Smooth muscle cell (in vitro differentiated cells): ENCODE measurements at regions not wholly inside any gene's neighbourhood (a gene's known extent, or its start where the extent isn't known, plus 50 kb on each side); places are given as distances from the start of the nearest gene placed in this dataset.

Source experiments
- DNase-seq: peaks from one replicate; lab custom pipeline; 2025; ENCODE audit not compliant: unreplicated experiment; lab: John Stamatoyannopoulos, UW
- H2AFZ ChIP-seq: fragments of 200-600 bp; sonication (generic); 2 replicates; pipeline ENCODE4 v1.6.0; 2016; ENCODE audit warnings: antibody characterized with exemption, low read depth, mild to moderate bottlenecking
- H3F3A ChIP-seq: fragments of 200-600 bp; sonication (generic); 2 replicates; pipeline ENCODE4 v1.6.0; 2017; ENCODE audit warnings: antibody characterized with exemption, low read depth
- H3K27ac ChIP-seq: fragments of 200-600 bp; sonication (generic); 2 replicates; pipeline ENCODE4 v1.5.1; 2016; ENCODE audit warnings: low read depth, mild to moderate bottlenecking
- H3K27me3 ChIP-seq: fragments of 200-600 bp; sonication (generic); 2 replicates; pipeline ENCODE4 v1.6.1; 2016; ENCODE audit warnings: low read depth, mild to moderate bottlenecking
- H3K36me3 ChIP-seq: fragments of 200-600 bp; sonication (generic); 2 replicates; pipeline ENCODE4 v1.5.1; 2016; ENCODE audit warnings: low read depth
- H3K4me1 ChIP-seq: fragments of 200-600 bp; sonication (generic); 2 replicates; pipeline ENCODE4 v1.5.1; 2016; ENCODE audit warnings: low read depth
- H3K4me2 ChIP-seq: fragments of 200-600 bp; sonication (generic); 2 replicates; pipeline ENCODE4 v1.6.0; 2016; ENCODE audit warnings: mild to moderate bottlenecking
- H3K4me3 ChIP-seq: fragments of 200-600 bp; sonication (generic); 2 replicates; pipeline ENCODE4 v1.5.1; 2016; ENCODE audit warnings: mild to moderate bottlenecking
- H3K79me2 ChIP-seq: fragments of 200-600 bp; sonication (generic); 2 replicates; pipeline ENCODE4 v1.6.0; 2016; ENCODE audit warnings: low read depth, mild to moderate bottlenecking
- H3K9ac ChIP-seq: fragments of 200-600 bp; sonication (generic); 2 replicates; pipeline ENCODE4 v1.6.0; 2016; ENCODE audit warnings: low read depth
- H3K9me3 ChIP-seq: fragments of 200-600 bp; sonication (generic); replicated peaks from 2 replicates; pipeline ENCODE4 v1.5.1; 2016; ENCODE audit warnings: low read depth
- H4K20me1 ChIP-seq: fragments of 200-600 bp; sonication (generic); 2 replicates; pipeline ENCODE4 v1.6.0; 2016; ENCODE audit warnings: low read depth
- CTCF ChIP-seq: fragments of 200-600 bp; sonication (generic); IDR thresholded peaks from 2 replicates; pipeline ENCODE4 v1.5.1; 2017; ENCODE audit warnings: borderline replicate concordance, mild to moderate bottlenecking, antibody characterized with exemption; ENCODE audit not compliant: insufficient read depth, poor library complexity, severe bottlenecking
- WGBS: methylation state at CpG from one replicate; pipeline ENCODE4 v1.1.7; 2016; ENCODE audit warnings: low lambda C conversion rate; 5-methylcytosine and 5-hydroxymethylcytosine counted together

- no peak for DNase-seq
- 86% methylated on average over 34 of the region's 34 CpGs for WGBS
These were observed 293.3 kb upstream of the SHH start for GRCh38 chr7:156105337-156106106.

DNA sequence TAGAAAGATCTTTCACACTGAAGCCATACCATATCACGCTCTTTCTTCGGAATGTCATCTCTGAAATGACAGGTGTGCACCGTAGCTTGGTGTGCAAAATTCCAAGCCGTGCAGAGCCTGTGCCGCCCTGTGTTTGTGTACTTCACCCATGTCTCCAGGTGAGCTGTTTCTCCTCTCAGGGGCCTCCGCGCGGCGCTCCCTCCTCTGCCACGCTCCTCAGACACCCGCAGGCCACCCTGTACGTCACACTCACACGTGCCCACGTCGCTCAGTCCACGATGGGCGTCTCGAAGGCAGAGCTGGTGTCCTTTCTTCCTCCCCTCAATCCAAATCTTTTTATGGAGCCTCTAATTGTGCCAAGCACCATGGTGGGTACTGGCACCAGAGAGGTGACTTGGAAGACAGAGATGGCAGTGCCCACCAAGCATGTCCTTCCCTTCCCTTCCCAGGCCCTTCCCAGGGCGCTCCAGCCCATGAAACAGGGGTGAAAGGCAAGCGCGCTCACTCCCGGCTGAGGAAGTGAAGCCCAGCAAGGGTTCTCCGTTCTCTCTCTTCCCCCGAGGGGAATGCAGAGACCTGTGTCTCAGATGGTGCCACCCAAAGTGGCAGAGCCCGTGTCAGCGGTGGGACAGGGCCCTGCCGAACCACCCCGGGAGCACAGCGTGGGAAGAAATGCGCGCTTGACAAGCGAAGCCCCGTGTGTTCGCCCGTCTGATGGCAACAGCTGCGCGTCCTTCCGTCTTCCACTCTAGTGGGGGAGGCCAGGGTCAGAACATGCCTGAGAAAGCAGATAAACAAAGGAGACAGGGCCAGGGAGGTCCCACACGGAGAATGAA lies 292.5 kb upstream of the SHH start:
- no peaks in the 10 kb centered on the region for H3K9me3 ChIP-seq
- 95% methylated on average over 38 of the region's 39 CpGs for WGBS

More at GRCh38 chr7:156105337-156106106, 293.3 kb upstream of the SHH start:
- TF ChIP-seq CTCF, result no peak
- no peaks in the 10 kb centered on the region for H3K36me3 ChIP-seq
- H3K9me3 ChIP-seq, result no peaks in the 10 kb centered on the region
- no peaks in the 10 kb centered on the region for H3K27me3 ChIP-seq
- no peaks in the 10 kb centered on the region for H4K20me1 ChIP-seq
- no peaks in the 10 kb centered on the region for H3F3A ChIP-seq
- no peak overlapping the region for H3K4me3 ChIP-seq
- H3K79me2 ChIP-seq, result no peaks in the 10 kb centered on the region
- H3K4me1 ChIP-seq, result no peaks in the 10 kb centered on the region
- H3K4me2 ChIP-seq, result no peak overlapping the region
- no peak overlapping the region for H3K27ac ChIP-seq
- H2AFZ ChIP-seq, result no peak overlapping the region
- H3K9ac ChIP-seq, result no peak overlapping the region

GRCh38 chr7:156102267-156102666 lies 290.0 kb upstream of the SHH start:
- no peak for TF ChIP-seq CTCF
- no peak overlapping the region for H2AFZ ChIP-seq
- H3K79me2 ChIP-seq, result no peaks in the 10 kb centered on the region
- DNase-seq, result no peak
- no peak overlapping the region for H3K4me2 ChIP-seq
- H3K27me3 ChIP-seq, result no peaks in the 10 kb centered on the region
- no peaks in the 10 kb centered on the region for H3K36me3 ChIP-seq
- 76% methylated on average over 1 of the region's 1 CpG for WGBS
- H4K20me1 ChIP-seq, result no peaks in the 10 kb centered on the region
- H3K4me1 ChIP-seq, result no peaks in the 10 kb centered on the region
- no peaks in the 10 kb centered on the region for H3F3A ChIP-seq
- H3K27ac ChIP-seq, result no peak overlapping the region
- H3K9me3 ChIP-seq, result no peaks in the 10 kb centered on the region
- H3K9ac ChIP-seq, result no peak overlapping the region
- H3K4me3 ChIP-seq, result no peak overlapping the region

More for the DNA sequence above, 292.5 kb upstream of the SHH start:
- H3K4me2 ChIP-seq, result no peak overlapping the region
- no peaks in the 10 kb centered on the region for H3F3A ChIP-seq
- H3K4me3 ChIP-seq, result no peak overlapping the region
- H3K4me1 ChIP-seq, result no peaks in the 10 kb centered on the region
- H3K9ac ChIP-seq, result no peak overlapping the region
- H3K36me3 ChIP-seq, result no peaks in the 10 kb centered on the region
- no peak overlapping the region for H2AFZ ChIP-seq
- TF ChIP-seq CTCF, result no peak
- no peak for DNase-seq
- no peaks in the 10 kb centered on the region for H4K20me1 ChIP-seq
- H3K27ac ChIP-seq, result no peak overlapping the region
- no peaks in the 10 kb centered on the region for H3K27me3 ChIP-seq
- no peaks in the 10 kb centered on the region for H3K79me2 ChIP-seq
